ENCODE measurements at regions not wholly inside any gene's neighbourhood (a gene's known extent, or its start where the extent isn't known, plus 50 kb on each side); places are given as distances from the start of the nearest gene placed in this dataset.

DNA sequence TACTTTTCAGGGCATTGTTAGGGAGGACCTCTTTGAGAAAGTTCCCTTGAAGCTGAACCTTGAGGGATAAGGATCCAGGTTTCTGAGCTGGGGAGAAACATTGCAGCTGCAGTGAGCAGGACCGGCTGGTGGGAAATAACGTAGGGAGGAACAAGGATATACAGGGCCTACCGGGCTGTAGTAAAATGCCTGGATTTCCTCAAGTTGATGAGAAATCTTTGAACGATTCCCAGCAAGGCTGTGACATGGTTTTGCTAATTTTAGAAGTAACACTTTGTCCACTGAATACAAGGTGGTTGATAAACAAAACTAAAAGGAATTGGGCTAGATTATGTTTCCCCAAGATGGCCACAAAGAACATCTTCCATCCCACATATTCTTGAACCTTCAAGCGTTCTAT, 137.0 kb upstream of the AGBL1 start:
- TF ChIP-seq, protein P1, sequence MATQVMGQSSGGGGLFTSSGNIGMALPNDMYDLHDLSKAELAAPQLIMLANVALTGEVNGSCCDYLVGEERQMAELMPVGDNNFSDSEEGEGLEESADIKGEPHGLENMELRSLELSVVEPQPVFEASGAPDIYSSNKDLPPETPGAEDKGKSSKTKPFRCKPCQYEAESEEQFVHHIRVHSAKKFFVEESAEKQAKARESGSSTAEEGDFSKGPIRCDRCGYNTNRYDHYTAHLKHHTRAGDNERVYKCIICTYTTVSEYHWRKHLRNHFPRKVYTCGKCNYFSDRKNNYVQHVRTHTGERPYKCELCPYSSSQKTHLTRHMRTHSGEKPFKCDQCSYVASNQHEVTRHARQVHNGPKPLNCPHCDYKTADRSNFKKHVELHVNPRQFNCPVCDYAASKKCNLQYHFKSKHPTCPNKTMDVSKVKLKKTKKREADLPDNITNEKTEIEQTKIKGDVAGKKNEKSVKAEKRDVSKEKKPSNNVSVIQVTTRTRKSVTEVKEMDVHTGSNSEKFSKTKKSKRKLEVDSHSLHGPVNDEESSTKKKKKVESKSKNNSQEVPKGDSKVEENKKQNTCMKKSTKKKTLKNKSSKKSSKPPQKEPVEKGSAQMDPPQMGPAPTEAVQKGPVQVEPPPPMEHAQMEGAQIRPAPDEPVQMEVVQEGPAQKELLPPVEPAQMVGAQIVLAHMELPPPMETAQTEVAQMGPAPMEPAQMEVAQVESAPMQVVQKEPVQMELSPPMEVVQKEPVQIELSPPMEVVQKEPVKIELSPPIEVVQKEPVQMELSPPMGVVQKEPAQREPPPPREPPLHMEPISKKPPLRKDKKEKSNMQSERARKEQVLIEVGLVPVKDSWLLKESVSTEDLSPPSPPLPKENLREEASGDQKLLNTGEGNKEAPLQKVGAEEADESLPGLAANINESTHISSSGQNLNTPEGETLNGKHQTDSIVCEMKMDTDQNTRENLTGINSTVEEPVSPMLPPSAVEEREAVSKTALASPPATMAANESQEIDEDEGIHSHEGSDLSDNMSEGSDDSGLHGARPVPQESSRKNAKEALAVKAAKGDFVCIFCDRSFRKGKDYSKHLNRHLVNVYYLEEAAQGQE (IDR thresholded peaks at IDR 0.05; ENCODE audit: low read depth) = no peak
- TF ChIP-seq FOXM1 (IDR thresholded peaks at IDR 0.05; ENCODE audit: borderline replicate concordance, low read depth) (no peak), CREB1 (IDR thresholded peaks at IDR 0.05; ENCODE audit: low read depth) (no peak)
- TF ChIP-seq, protein P2, sequence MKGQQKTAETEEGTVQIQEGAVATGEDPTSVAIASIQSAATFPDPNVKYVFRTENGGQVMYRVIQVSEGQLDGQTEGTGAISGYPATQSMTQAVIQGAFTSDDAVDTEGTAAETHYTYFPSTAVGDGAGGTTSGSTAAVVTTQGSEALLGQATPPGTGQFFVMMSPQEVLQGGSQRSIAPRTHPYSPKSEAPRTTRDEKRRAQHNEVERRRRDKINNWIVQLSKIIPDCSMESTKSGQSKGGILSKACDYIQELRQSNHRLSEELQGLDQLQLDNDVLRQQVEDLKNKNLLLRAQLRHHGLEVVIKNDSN (IDR thresholded peaks at IDR 0.05) = no peak

DNA sequence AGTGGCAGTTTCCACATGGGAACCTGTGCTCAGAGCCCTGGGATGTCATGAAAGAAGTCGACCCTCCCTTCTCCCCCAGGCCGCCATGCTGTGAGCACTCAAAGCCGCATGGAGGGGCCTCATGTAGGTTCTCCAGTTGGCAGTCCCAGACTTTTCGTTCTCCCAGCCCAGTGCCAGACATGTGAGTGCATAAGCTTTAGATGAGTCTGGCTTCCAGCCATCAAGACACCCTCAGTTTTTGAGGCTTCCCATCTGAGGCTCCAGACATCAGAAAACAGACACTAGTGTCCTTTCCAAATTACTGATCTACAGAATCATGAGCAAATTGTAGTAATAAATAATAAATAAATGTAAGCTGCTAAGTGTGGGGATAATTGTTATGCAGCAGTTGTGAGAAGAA, 136.5 kb upstream of the AGBL1 start:
- TF ChIP-seq, protein P2 (IDR thresholded peaks at IDR 0.05) = no peak
- TF ChIP-seq, protein P3, sequence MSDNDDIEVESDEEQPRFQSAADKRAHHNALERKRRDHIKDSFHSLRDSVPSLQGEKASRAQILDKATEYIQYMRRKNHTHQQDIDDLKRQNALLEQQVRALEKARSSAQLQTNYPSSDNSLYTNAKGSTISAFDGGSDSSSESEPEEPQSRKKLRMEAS (IDR thresholded peaks at IDR 0.05) = no peak
- TF ChIP-seq TCF12 (IDR thresholded peaks at IDR 0.05; ENCODE audit: low read depth) = no peak
- no peak for TF ChIP-seq YY1 (IDR thresholded peaks at IDR 0.05; ENCODE audit: low read depth)
- TF ChIP-seq CREB1 (IDR thresholded peaks at IDR 0.05; ENCODE audit: low read depth) = no peak

DNA sequence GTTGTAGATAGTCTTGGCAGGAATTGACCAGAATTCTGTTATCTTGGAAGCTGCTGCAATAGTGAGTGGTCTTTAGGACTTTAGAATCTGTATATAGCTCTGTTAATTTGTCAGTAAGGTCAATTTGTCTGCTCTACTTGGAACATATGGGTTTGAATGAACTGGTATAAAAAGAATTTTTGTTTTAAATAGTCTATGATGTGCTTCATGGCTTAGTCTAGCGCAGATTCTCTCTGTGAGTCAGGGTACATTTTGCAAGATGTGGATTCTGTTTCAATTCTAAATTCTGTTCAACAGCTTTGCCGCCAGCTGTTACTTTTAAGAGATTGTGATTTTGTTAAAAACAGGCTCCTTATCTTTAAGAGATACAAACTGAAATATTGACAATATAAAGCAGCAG, 135.9 kb upstream of the AGBL1 start:
- TF ChIP-seq CREB1 (IDR thresholded peaks at IDR 0.05; ENCODE audit: low read depth) (no peak), FOXM1 (IDR thresholded peaks at IDR 0.05; ENCODE audit: borderline replicate concordance, low read depth) (no peak), EP300 (IDR thresholded peaks at IDR 0.05; ENCODE audit: borderline replicate concordance) (no peak), TEAD4 (IDR thresholded peaks at IDR 0.05) (no peak)

DNA sequence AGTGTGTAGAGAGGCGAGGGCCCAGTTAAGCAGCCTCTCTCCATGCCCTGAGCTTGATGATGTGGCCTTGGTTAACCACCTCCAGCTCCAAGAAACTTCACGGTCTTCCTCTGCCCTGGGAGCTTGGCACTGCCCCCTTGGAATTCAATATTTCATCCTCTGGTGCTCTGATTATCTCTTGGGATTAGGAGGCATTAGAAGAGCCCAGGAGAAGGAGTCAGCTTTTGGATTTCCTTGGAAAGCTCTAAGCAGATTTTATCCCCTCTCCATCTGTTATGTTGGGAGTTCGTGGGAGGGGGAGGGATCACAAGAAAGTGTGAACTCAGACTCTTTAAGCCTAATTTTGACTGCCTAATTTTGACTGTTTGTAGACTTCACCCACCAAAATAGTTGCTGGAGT, 132.7 kb upstream of the AGBL1 start:
- TF ChIP-seq, protein P3 (IDR thresholded peaks at IDR 0.05) = no peak
- TF ChIP-seq EGR1 (IDR thresholded peaks at IDR 0.05) = no peak
- TF ChIP-seq, protein P1 (IDR thresholded peaks at IDR 0.05; ENCODE audit: low read depth) = no peak
- TF ChIP-seq CEBPB (IDR thresholded peaks at IDR 0.05) = no peak
- no peak for TF ChIP-seq EP300 (IDR thresholded peaks at IDR 0.05; ENCODE audit: borderline replicate concordance)
- no peak for TF ChIP-seq ZBTB7A (IDR thresholded peaks at IDR 0.05; ENCODE audit: low read depth)
- TF ChIP-seq CREB1 (IDR thresholded peaks at IDR 0.05; ENCODE audit: low read depth) = no peak
- no peak for TF ChIP-seq NFIC (IDR thresholded peaks at IDR 0.05)
- TF ChIP-seq FOXM1 (IDR thresholded peaks at IDR 0.05; ENCODE audit: borderline replicate concordance, low read depth) = no peak
- TF ChIP-seq TCF12 (IDR thresholded peaks at IDR 0.05; ENCODE audit: low read depth) = no peak
- no peak for TF ChIP-seq TEAD4 (IDR thresholded peaks at IDR 0.05)
- TF ChIP-seq RAD21 (IDR thresholded peaks at IDR 0.05; ENCODE audit: low read depth) = no peak
- TF ChIP-seq, protein P2 (IDR thresholded peaks at IDR 0.05) = no peak
- no peak for TF ChIP-seq YY1 (IDR thresholded peaks at IDR 0.05; ENCODE audit: low read depth)
- TF ChIP-seq TAF1 (IDR thresholded peaks at IDR 0.05; ENCODE audit: low read depth) = no peak

DNA sequence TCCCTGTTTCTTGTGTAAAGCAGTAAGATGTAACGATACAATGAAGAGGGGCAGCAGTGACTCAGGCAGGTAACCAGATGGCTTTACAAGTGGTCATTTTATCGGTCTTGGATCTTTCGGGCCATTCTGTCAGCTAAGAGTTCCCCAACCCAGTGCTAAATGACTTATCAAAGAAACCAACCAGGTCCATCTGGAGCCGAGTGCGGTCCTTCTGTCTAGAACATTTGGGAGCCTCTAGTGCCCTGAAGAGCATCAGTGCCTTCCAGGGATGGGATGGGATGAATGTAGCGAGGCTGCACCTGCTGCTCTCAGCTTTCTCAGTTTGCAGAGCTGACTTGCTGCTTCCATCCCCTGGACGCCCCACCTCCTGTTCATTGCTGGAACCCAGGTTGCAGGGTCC, 131.7 kb upstream of the AGBL1 start:
- TF ChIP-seq ZBTB7A (IDR thresholded peaks at IDR 0.05; ENCODE audit: low read depth) = no peak
- no peak for TF ChIP-seq TCF12 (IDR thresholded peaks at IDR 0.05; ENCODE audit: low read depth)
- TF ChIP-seq, protein P1 (IDR thresholded peaks at IDR 0.05; ENCODE audit: low read depth) = no peak

Data from Ishikawa (cell line).